Ascending aorta (tissue), 2 donors: ENCODE measurements at regions not wholly inside any gene's neighbourhood (a gene's known extent, or its start where the extent isn't known, plus 50 kb on each side); places are given as distances from the start of the nearest gene placed in this dataset.

Experiments
- DNase-seq, 2 donors: peaks; one replicate each; pipeline ENCODE4 v3.0.0-alpha.2; 2019; ENCODE audit warnings: low spot score in 2 of 2
- H3K27ac ChIP-seq, 2 donors: fragments of 200-600 bp; sonication (generic); one replicate each; pipeline ENCODE4 v1.5.1; 2016 to 2017; ENCODE audit warnings: mild to moderate bottlenecking in 1 of 2
- H3K27me3 ChIP-seq: fragments of 200-600 bp; sonication (generic); one replicate; pipeline ENCODE4 v1.5.1; 2017
- H3K36me3 ChIP-seq, 2 donors: fragments of 200-600 bp; sonication (generic); one replicate each; pipeline ENCODE4 v1.5.1; 2016
- H3K4me1 ChIP-seq, 2 donors: fragments of 200-600 bp; sonication (generic); one replicate each; pipeline ENCODE4 v1.5.1; 2016 to 2017; ENCODE audit warnings: mild to moderate bottlenecking in 1 of 2
- H3K4me3 ChIP-seq, 2 donors: fragments of 200-600 bp; sonication (generic); one replicate each; pipeline ENCODE4 v1.5.1; 2016 to 2017; ENCODE audit warnings: mild to moderate bottlenecking in 1 of 2
- H3K9me3 ChIP-seq, 2 donors: fragments of 200-600 bp; sonication (generic); one replicate each; pipeline ENCODE4 v1.5.1; 2016
- CTCF ChIP-seq, 3 experiments: fragments of 200-600 bp in 2 of 3; fragments of 450-650 bp in 1 of 3; sonication (generic) in 2 of 3; IDR thresholded peaks; one replicate each; pipeline ENCODE4 v1.5.1; 2016 to 2019; ENCODE audit warnings: antibody characterized with exemption in 3 of 3, mild to moderate bottlenecking in 1 of 3, moderate library complexity in 1 of 3
- intact Hi-C: fragments of 100-400 bp; cut with DNase I; formaldehyde crosslinking; loops from one replicate; pipeline ENCODE4 v1.15.1; 2023

DNA sequence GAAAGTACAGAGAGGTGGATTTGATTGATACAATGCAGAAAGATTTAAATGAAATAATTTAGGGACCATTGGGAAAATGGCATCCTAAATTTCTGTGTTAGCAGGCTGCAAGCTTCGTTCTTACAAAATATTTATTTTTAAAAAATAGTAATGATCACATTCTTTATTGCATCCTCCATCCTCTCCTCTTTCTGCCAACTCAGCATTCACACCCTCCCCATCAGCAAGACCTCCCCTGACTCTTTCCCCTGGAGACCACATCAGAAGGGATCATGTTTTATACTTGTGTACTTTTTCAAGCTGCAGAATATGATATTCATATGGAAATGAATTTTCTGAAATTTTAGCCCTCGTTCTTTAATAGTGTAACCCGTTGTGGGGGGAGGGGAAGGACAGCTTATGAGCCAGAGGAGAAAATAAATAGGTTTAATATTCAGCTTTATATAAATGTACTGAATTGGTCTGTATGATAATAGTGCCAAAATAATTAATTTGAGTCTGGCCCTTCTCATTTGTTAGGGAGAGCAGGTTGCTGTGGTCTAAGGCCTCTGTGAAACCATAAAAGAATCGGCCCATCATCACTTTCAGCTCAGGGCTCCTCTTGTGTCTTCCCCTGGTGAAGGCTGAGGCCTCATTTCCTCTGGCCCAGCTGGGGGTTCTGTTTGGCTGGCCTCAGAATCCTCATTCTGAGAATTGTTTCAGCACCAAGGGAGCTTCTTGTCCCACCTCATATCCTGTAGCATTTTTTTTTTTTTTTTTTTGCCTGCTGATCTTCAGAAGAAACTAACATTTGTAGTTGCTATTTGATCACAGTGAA lies 330.8 kb downstream of the TXNL1 start:
- H3K4me1 ChIP-seq: no peaks in the 10 kb centered on the region
- H3K36me3 ChIP-seq: no peaks in the 10 kb centered on the region
- no peak for DNase-seq
- H3K27me3 ChIP-seq: no peaks in the 10 kb centered on the region
- no peak overlapping the region for H3K4me3 ChIP-seq
- intact Hi-C loops: no loop called here
- TF ChIP-seq CTCF (IDR thresholded peaks at IDR 0.05): no peak
- no peak overlapping the region for H3K27ac ChIP-seq
- no peaks in the 10 kb centered on the region for H3K9me3 ChIP-seq

DNA sequence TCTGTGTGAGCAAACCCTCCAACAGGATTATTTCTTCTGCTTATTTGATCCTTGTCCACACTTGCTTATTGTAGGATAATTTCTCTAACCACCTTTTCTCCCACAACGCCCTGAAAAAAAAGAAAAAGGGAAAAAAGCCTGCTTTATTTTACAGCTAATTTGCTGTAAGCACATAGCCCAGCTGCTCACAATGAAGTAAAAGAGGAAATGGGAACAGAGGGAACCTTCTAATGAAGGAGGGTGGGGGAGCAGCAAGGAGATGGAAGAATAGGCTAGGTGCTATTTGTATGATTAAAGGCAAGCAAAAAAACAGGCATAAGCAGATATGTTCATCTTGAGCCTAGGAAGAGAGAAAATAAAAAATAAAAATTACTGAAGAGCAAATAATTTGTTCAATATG lies 331.6 kb downstream of the TXNL1 start:
- H3K36me3 ChIP-seq: no peaks in the 10 kb centered on the region
- H3K4me1 ChIP-seq: no peaks in the 10 kb centered on the region
- no peaks in the 10 kb centered on the region for H3K27me3 ChIP-seq
- DNase-seq: no peak
- intact Hi-C loops: no loop called here
- no peak overlapping the region for H3K4me3 ChIP-seq
- no peak for TF ChIP-seq CTCF (IDR thresholded peaks at IDR 0.05)
- H3K9me3 ChIP-seq: no peaks in the 10 kb centered on the region
- no peak overlapping the region for H3K27ac ChIP-seq

DNA sequence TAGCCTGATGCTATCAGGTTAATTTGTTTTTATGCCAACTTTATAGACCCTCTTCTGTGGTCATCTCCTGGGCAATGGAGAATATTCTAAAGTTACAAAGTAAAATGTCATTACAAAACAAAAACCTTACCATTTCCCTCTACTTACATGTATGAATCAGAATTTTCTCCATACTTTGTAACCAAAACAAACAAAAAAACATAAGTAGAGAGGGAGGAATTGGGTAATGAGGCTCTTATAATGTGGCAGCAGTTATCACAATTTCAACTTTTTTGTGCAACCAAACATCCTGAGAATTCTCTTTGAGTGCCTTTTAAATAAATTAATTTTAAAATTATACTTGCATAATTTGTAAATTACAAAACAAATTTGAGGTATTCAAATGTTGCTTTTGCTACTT lies 332.8 kb downstream of the TXNL1 start:
- H3K36me3 ChIP-seq: no peaks in the 10 kb centered on the region
- no peak for TF ChIP-seq CTCF (IDR thresholded peaks at IDR 0.05)
- no peak overlapping the region for H3K27ac ChIP-seq
- no peak for DNase-seq
- no peaks in the 10 kb centered on the region for H3K9me3 ChIP-seq
- no peaks in the 10 kb centered on the region for H3K27me3 ChIP-seq
- H3K4me3 ChIP-seq: no peak overlapping the region
- H3K4me1 ChIP-seq: no peaks in the 10 kb centered on the region
- intact Hi-C loops: no loop called here

- no peak for TF ChIP-seq CTCF (IDR thresholded peaks at IDR 0.05)
- no peaks in the 10 kb centered on the region for H3K9me3 ChIP-seq
- intact Hi-C loops: no loop called here
Measured at GRCh38 chr18:56302156-56302555, 336.2 kb downstream of the TXNL1 start.

GRCh38 chr18:56299740-56300139 lies 338.7 kb downstream of the TXNL1 start:
- no peak for TF ChIP-seq CTCF (IDR thresholded peaks at IDR 0.05)
- no peak for DNase-seq
- no peaks in the 10 kb centered on the region for H3K9me3 ChIP-seq
- H3K27me3 ChIP-seq: no peaks in the 10 kb centered on the region
- no peak overlapping the region for H3K27ac ChIP-seq
- H3K4me1 ChIP-seq: no peaks in the 10 kb centered on the region
- H3K4me3 ChIP-seq: no peak overlapping the region
- intact Hi-C loops: no loop called here
- no peaks in the 10 kb centered on the region for H3K36me3 ChIP-seq

More at GRCh38 chr18:56302156-56302555, 336.2 kb downstream of the TXNL1 start:
- Histone ChIP-seq H3K4me1 (no peaks in the 10 kb centered on the region), H3K27ac (no peak overlapping the region), H3K4me3 (no peak overlapping the region), H3K36me3 (no peaks in the 10 kb centered on the region), H3K27me3 (no peaks in the 10 kb centered on the region)
- DNase-seq: no peak
